ENCODE measurements at regions not wholly inside any gene's neighbourhood (a gene's known extent, or its start where the extent isn't known, plus 50 kb on each side); places are given as distances from the start of the nearest gene placed in this dataset.
A peak's percentile ranks its signal among the peaks of the same experiment; 100 is the strongest.

DNA sequence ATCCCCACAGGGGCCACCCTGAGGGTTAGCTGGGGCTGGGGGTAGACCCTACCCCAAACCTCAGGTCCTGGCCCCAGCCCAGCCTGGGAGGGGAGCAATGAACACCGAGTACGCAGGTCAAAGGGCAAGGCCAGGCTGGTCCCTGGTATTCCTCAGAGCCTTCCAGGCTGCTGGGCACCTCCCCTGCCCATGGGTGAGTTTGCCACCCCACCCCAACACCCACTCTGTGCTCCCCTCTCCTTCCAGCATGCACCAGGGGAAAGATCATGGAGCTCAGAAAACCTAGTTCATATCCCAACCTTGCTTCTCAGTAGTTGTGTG lies 103.9 kb upstream of the FOXP4 start:
- peaks cover 55% of the 10 kb centered on the region for H3K27me3 ChIP-seq (ENCODE audit: control insufficient read depth, extremely low read depth, insufficient read depth, low read length)
- H3K4me2 ChIP-seq (ENCODE audit: control insufficient read depth, extremely low read depth, insufficient read depth, low read depth, low read length) = no peak overlapping the region
- no peaks in the 10 kb centered on the region for H3K79me2 ChIP-seq (ENCODE audit: control insufficient read depth, insufficient read depth, low read length)
- H3K4me3 ChIP-seq (ENCODE audit: control insufficient read depth in 2 of 3, extremely low read depth in 1 of 3, insufficient read depth in 2 of 3, low read depth in 1 of 3, low read length in 3 of 3) = no peak overlapping the region
- H3K9me3 ChIP-seq (ENCODE audit: control insufficient read depth, low read depth, low read length) = no peaks in the 10 kb centered on the region
- H3K27ac ChIP-seq (ENCODE audit: control insufficient read depth, insufficient read depth, low read length) = no peak overlapping the region
- TF ChIP-seq EZH2 (IDR thresholded peaks at IDR 0.05; ENCODE audit: low read length) = no peak
- TF ChIP-seq, protein P1, sequence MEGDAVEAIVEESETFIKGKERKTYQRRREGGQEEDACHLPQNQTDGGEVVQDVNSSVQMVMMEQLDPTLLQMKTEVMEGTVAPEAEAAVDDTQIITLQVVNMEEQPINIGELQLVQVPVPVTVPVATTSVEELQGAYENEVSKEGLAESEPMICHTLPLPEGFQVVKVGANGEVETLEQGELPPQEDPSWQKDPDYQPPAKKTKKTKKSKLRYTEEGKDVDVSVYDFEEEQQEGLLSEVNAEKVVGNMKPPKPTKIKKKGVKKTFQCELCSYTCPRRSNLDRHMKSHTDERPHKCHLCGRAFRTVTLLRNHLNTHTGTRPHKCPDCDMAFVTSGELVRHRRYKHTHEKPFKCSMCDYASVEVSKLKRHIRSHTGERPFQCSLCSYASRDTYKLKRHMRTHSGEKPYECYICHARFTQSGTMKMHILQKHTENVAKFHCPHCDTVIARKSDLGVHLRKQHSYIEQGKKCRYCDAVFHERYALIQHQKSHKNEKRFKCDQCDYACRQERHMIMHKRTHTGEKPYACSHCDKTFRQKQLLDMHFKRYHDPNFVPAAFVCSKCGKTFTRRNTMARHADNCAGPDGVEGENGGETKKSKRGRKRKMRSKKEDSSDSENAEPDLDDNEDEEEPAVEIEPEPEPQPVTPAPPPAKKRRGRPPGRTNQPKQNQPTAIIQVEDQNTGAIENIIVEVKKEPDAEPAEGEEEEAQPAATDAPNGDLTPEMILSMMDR (optimal IDR thresholded peaks at IDR 0.05 in 1 of 3, IDR thresholded peaks at IDR 0.05 in 1 of 3, conservative IDR thresholded peaks at IDR 0.05 in 1 of 3; ENCODE audit: extremely low read depth in 1 of 3, insufficient read depth in 2 of 3, low read length in 3 of 3) = no peak
- dilution Hi-C loops (cut with MboI; ENCODE audit: extremely low pct_ligation_motif_present, low sequenced_read_pairs) = no loop called here
- no peaks in the 10 kb centered on the region for H3K36me3 ChIP-seq (ENCODE audit: control insufficient read depth in 2 of 2, extremely low read depth in 1 of 2, insufficient read depth in 2 of 2, low read length in 2 of 2)
- H4K20me1 ChIP-seq (ENCODE audit: control insufficient read depth, extremely low read depth, insufficient read depth, low read length) = no peaks in the 10 kb centered on the region
- no peaks in the 10 kb centered on the region for H3K4me1 ChIP-seq (ENCODE audit: control insufficient read depth, extremely low read depth, insufficient read depth, low read length)
- FAIRE-seq = no peak
- H3K9me1 ChIP-seq (ENCODE audit: control insufficient read depth, extremely low read depth, insufficient read depth, low read length) = no peaks in the 10 kb centered on the region
- no peak overlapping the region for H2AFZ ChIP-seq (ENCODE audit: control insufficient read depth, low read length)
- no peak overlapping the region for H3K9ac ChIP-seq (ENCODE audit: control insufficient read depth, extremely low read depth, insufficient read depth, low read length)
- DNase-seq (ENCODE audit: low read depth, low spot score) = no peak

DNA sequence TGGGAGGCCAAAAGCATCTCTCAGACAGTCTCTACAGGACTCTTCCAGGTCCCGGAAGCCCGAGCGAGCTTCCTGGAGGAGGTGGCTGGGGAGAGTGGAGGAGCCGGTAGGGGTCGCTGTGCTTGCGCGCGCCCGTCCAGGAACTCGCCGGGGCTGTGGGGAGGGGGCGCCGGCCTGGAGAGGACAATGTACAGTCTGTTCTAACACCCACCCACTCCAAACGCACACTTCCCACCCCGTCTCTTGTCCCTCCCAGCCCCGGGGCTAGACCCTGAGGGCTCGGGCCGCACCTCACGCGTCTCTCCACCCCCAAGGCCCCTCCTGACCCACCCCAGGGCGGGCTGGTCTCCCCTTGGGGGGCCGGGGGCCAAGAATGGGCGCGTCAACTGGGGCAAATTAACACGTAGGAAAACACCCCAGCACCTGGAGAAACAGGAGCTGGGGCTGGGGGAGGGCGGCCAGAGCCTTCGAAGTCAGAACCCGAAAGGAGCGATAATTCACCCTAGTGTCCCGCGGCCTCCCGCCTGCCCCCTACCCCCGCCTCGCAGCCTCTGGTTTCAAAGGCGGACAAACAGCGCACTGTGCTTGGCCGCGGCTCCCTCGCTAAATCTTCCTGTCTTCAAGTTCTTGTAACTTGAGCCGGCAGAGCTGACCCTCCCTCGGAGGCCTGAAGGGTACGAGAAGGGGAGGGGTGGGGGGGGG lies 103.2 kb upstream of the FOXP4 start:
- Histone ChIP-seq H3K36me3 (ENCODE audit: control insufficient read depth in 2 of 2, extremely low read depth in 1 of 2, insufficient read depth in 2 of 2, low read length in 2 of 2) (no peaks in the 10 kb centered on the region), H3K27ac (ENCODE audit: control insufficient read depth, insufficient read depth, low read length) (no peak overlapping the region), H3K9me3 (ENCODE audit: control insufficient read depth, low read depth, low read length) (no peaks in the 10 kb centered on the region), H3K9me1 (ENCODE audit: control insufficient read depth, extremely low read depth, insufficient read depth, low read length) (no peaks in the 10 kb centered on the region), H3K9ac (ENCODE audit: control insufficient read depth, extremely low read depth, insufficient read depth, low read length) (no peak overlapping the region), H3K4me1 (ENCODE audit: control insufficient read depth, extremely low read depth, insufficient read depth, low read length) (no peaks in the 10 kb centered on the region), H3K4me3 (ENCODE audit: control insufficient read depth in 2 of 3, extremely low read depth in 1 of 3, insufficient read depth in 2 of 3, low read depth in 1 of 3, low read length in 3 of 3) (no peak overlapping the region), H3K79me2 (ENCODE audit: control insufficient read depth, insufficient read depth, low read length) (no peaks in the 10 kb centered on the region), H4K20me1 (ENCODE audit: control insufficient read depth, extremely low read depth, insufficient read depth, low read length) (no peaks in the 10 kb centered on the region), H2AFZ (ENCODE audit: control insufficient read depth, low read length) (no peak overlapping the region), H3K27me3 (ENCODE audit: control insufficient read depth, extremely low read depth, insufficient read depth, low read length) (peaks cover 48% of the 10 kb centered on the region), H3K4me2 (ENCODE audit: control insufficient read depth, extremely low read depth, insufficient read depth, low read depth, low read length) (no peak overlapping the region)
- dilution Hi-C loops (cut with MboI; ENCODE audit: extremely low pct_ligation_motif_present, low sequenced_read_pairs) = no loop called here
- DNase-seq (ENCODE audit: low read depth, low spot score) (no peak), FAIRE-seq (no peak)
- TF ChIP-seq, protein P1 (optimal IDR thresholded peaks at IDR 0.05 in 1 of 3, IDR thresholded peaks at IDR 0.05 in 1 of 3, conservative IDR thresholded peaks at IDR 0.05 in 1 of 3; ENCODE audit: extremely low read depth in 1 of 3, insufficient read depth in 2 of 3, low read length in 3 of 3) = peak; percentile 22 to 47 (median 27)
- no peak for TF ChIP-seq EZH2 (IDR thresholded peaks at IDR 0.05; ENCODE audit: low read length)

All from keratinocyte (primary cell).